H1 (cell line): ENCODE measurements at regions not wholly inside any gene's neighbourhood (a gene's known extent, or its start where the extent isn't known, plus 50 kb on each side); places are given as distances from the start of the nearest gene placed in this dataset.

Experiments used
- CTCF ChIA-PET: fragments of 300-600 bp; sonication (Branson Sonifier 250); formaldehyde crosslinking; loops from one replicate; lab custom pipeline; 2021; ENCODE audit not compliant: partially characterized antibody; lab: Charles Lee
- POLR2A ChIA-PET: fragments of 300-600 bp; sonication (Branson Sonifier 250); formaldehyde crosslinking; loops from one replicate; lab custom pipeline; 2021; ENCODE audit warnings: inconsistent platforms; ENCODE audit not compliant: partially characterized antibody; lab: Charles Lee
- DNase-seq, 2 experiments: peaks; one replicate each; pipeline versions ENCODE4 v3.0.0 to v3.0.0-alpha.2; 2010 to 2022; ENCODE audit warnings: low spot score in 2 of 2, low read depth in 1 of 2, mixed read lengths in 1 of 2
- FAIRE-seq: peaks from 2 replicates; lab custom pipeline; 2011; peaks lifted over from hg19 to GRCh38; lab: Jason Lieb, UNC
- H2AFZ ChIP-seq: 2 replicates; pipeline ENCODE4 v1.8.1; 2012; ENCODE audit warnings: low read length, inconsistent platforms
- H2AK5ac ChIP-seq: 2 replicates; pipeline ENCODE4 v1.6.1; 2013; ENCODE audit warnings: low read depth, low read length
- H2BK120ac ChIP-seq: replicated peaks from 2 replicates; pipeline ENCODE3; 2013; ENCODE audit warnings: low read depth, low read length, inconsistent platforms
- H2BK12ac ChIP-seq: 2 replicates; pipeline ENCODE4 v1.6.1; 2013; ENCODE audit warnings: low read depth, low read length
- H2BK15ac ChIP-seq: 2 replicates; pipeline ENCODE4 v1.6.1; 2013; ENCODE audit warnings: low read length
- H2BK20ac ChIP-seq: 2 replicates; pipeline ENCODE4 v1.6.1; 2013; ENCODE audit warnings: low read length
- H2BK5ac ChIP-seq: 2 replicates; pipeline ENCODE4 v1.6.1; 2013; ENCODE audit warnings: low read depth, low read length
- H3K14ac ChIP-seq: 2 replicates; pipeline ENCODE4 v1.6.1; 2013; ENCODE audit warnings: inconsistent platforms; ENCODE audit not compliant: insufficient read length
- H3K18ac ChIP-seq: 2 replicates; pipeline ENCODE4 v1.6.1; 2013; ENCODE audit warnings: low read length; ENCODE audit errors: extremely low read depth
- H3K23ac ChIP-seq: 2 replicates; pipeline ENCODE4 v1.6.1; 2013; ENCODE audit warnings: inconsistent platforms; ENCODE audit not compliant: insufficient read length
- H3K23me2 ChIP-seq: 2 replicates; pipeline ENCODE4 v1.6.1; 2013; ENCODE audit warnings: low read depth, low read length
- H3K27ac ChIP-seq: 2 replicates; pipeline ENCODE4 v1.6.1; 2011; ENCODE audit warnings: low read depth, low read length, inconsistent platforms
- H3K27me3 ChIP-seq, 4 experiments: replicated peaks in 1 of 4; 1 replicate in 1 of 4; 2 replicates in 3 of 4; pipeline versions ENCODE4 v1.6.1 to v1.8.1; 2011 to 2013; ENCODE audit warnings: low read length in 3 of 4, mild to moderate bottlenecking in 3 of 4, inconsistent platforms in 2 of 4, mixed read lengths in 2 of 4, moderate library complexity in 1 of 4; ENCODE audit not compliant: control insufficient read depth in 3 of 4, insufficient read depth in 3 of 4; ENCODE audit errors: extremely low read depth in 1 of 4
- H3K36me3 ChIP-seq, 4 experiments: 2 replicates each; pipeline versions ENCODE4 v1.6.1 to v1.8.1; 2011 to 2013; ENCODE audit warnings: mild to moderate bottlenecking in 4 of 4, low read length in 3 of 4, moderate library complexity in 2 of 4, control low read depth in 1 of 4, inconsistent platforms in 1 of 4; ENCODE audit not compliant: insufficient read depth in 4 of 4, control insufficient read depth in 2 of 4
- H3K4ac ChIP-seq: replicated peaks from 2 replicates; pipeline ENCODE3; 2013; ENCODE audit warnings: low read length, low read depth, mixed read lengths, inconsistent platforms; ENCODE audit not compliant: insufficient read length
- H3K4me1 ChIP-seq, 4 experiments: replicated peaks in 1 of 4; 1 replicate in 1 of 4; 2 replicates in 3 of 4; pipeline versions ENCODE4 v1.6.1 to v1.8.1; 2011 to 2013; ENCODE audit warnings: low read length in 3 of 4, inconsistent platforms in 2 of 4, mixed read lengths in 1 of 4; ENCODE audit not compliant: insufficient read depth in 4 of 4, control insufficient read depth in 3 of 4
- H3K4me2 ChIP-seq, 2 experiments: 2 replicates each; pipeline versions ENCODE4 v1.6.1 to v1.8.1; 2011 to 2013; ENCODE audit warnings: low read depth in 2 of 2, low read length in 2 of 2, control low read depth in 1 of 2, inconsistent platforms in 1 of 2, mild to moderate bottlenecking in 1 of 2; ENCODE audit not compliant: insufficient read depth in 1 of 2
- H3K4me3 ChIP-seq, 4 experiments: fragments of 200-600, 300-600 bp in 1 of 4; sonication (generic), shearing (Covaris generic), sonication (Bioruptor Twin) in 1 of 4; 2 replicates each; pipeline versions ENCODE4 v1.5.1 to v1.8.1; 2011 to 2016; ENCODE audit warnings: low read length in 4 of 4, low read depth in 3 of 4, control low read depth in 2 of 4, inconsistent platforms in 2 of 4, mild to moderate bottlenecking in 2 of 4, mixed read lengths in 1 of 4, moderate library complexity in 1 of 4; ENCODE audit not compliant: insufficient read depth in 2 of 4; ENCODE audit errors: extremely low read depth in 1 of 4
- H3K56ac ChIP-seq: replicated peaks from 2 replicates; pipeline ENCODE3; 2013; ENCODE audit warnings: low read depth, mild to moderate bottlenecking, mixed read lengths, low read length, inconsistent platforms; ENCODE audit not compliant: insufficient read length
- H3K79me1 ChIP-seq: 2 replicates; pipeline ENCODE4 v1.6.1; 2013; ENCODE audit warnings: low read depth, low read length, control low read depth
- H3K79me2 ChIP-seq, 2 experiments: 2 replicates each; pipeline versions ENCODE4 v1.6.1 to v1.8.1; 2012 to 2013; ENCODE audit warnings: low read length in 2 of 2, mild to moderate bottlenecking in 2 of 2, inconsistent platforms in 1 of 2; ENCODE audit not compliant: insufficient read depth in 2 of 2, control insufficient read depth in 1 of 2
- H3K9ac ChIP-seq, 4 experiments: replicated peaks in 1 of 4; 1 replicate in 1 of 4; 2 replicates in 3 of 4; pipeline versions ENCODE4 v1.6.1 to v1.8.1; 2011 to 2013; ENCODE audit warnings: low read depth in 3 of 4, low read length in 3 of 4, control low read depth in 2 of 4, mild to moderate bottlenecking in 2 of 4, moderate library complexity in 2 of 4, inconsistent platforms in 1 of 4; ENCODE audit errors: extremely low read depth in 1 of 4
- H3K9me3 ChIP-seq, 2 experiments: 2 replicates each; pipeline versions ENCODE4 v1.6.1 to v1.8.1; 2012 to 2013; ENCODE audit warnings: mild to moderate bottlenecking in 2 of 2, moderate library complexity in 2 of 2, control low read depth in 1 of 2, inconsistent platforms in 1 of 2, low read depth in 1 of 2, low read length in 1 of 2, mixed read lengths in 1 of 2; ENCODE audit not compliant: insufficient read depth in 2 of 2
- H4K20me1 ChIP-seq, 2 experiments: replicated peaks in 1 of 2; 2 replicates each; pipeline versions ENCODE3 to v1.8.1; 2011 to 2013; ENCODE audit warnings: inconsistent platforms in 2 of 2, low read length in 2 of 2, mild to moderate bottlenecking in 1 of 2; ENCODE audit not compliant: insufficient read depth in 2 of 2, control insufficient read depth in 1 of 2
- H4K5ac ChIP-seq: 2 replicates; pipeline ENCODE4 v1.6.1; 2013; ENCODE audit warnings: low read length, low read depth, mixed read lengths, inconsistent platforms; ENCODE audit not compliant: insufficient read length
- H4K8ac ChIP-seq: 2 replicates; pipeline ENCODE4 v1.8.0; 2013; ENCODE audit warnings: mild to moderate bottlenecking, moderate library complexity, low read length, inconsistent platforms; ENCODE audit not compliant: insufficient read depth; ENCODE audit errors: extremely low read depth
- H4K91ac ChIP-seq: replicated peaks from 2 replicates; pipeline ENCODE3; 2013; ENCODE audit warnings: low read length, mixed read lengths, inconsistent platforms; ENCODE audit not compliant: insufficient read length
- ASH2L ChIP-seq: fragments of 200-600, 300-600 bp; sonication (generic); IDR thresholded peaks from one replicate; pipeline ENCODE4 v1.7.1; 2017; ENCODE audit warnings: low read length
- BACH1 ChIP-seq: IDR thresholded peaks from 2 replicates; pipeline ENCODE4 v1.6.1; 2012; ENCODE audit warnings: low read length, improper control_type of control experiment
- CHD2 ChIP-seq: IDR thresholded peaks from 2 replicates; pipeline ENCODE4 v1.6.1; 2012; ENCODE audit warnings: low read length, improper control_type of control experiment
- RAD21 ChIP-seq, 2 experiments: IDR thresholded peaks in 1 of 2; conservative IDR thresholded peaks in 1 of 2; 2 replicates each; pipeline ENCODE4 v1.6.1; 2011; ENCODE audit warnings: low read depth in 2 of 2, low read length in 2 of 2, improper control_type of control experiment in 1 of 2, inconsistent platforms in 1 of 2, mild to moderate bottlenecking in 1 of 2, moderate library complexity in 1 of 2
- RXRA ChIP-seq: IDR thresholded peaks from 2 replicates; pipeline ENCODE4 v1.6.1; 2011; ENCODE audit warnings: low read depth, mild to moderate bottlenecking, low read length, moderate library complexity; ENCODE audit not compliant: insufficient read depth
- SAP30 ChIP-seq: fragments of 300-600 bp; sonication (generic); IDR thresholded peaks from 2 replicates; pipeline ENCODE4 v1.7.1; 2012; ENCODE audit warnings: low read length, moderate library complexity, mild to moderate bottlenecking, inconsistent platforms; ENCODE audit not compliant: insufficient read depth, insufficient replicate concordance
- SIRT6 ChIP-seq: IDR thresholded peaks from one replicate; pipeline ENCODE4 v1.7.1; 2012; ENCODE audit warnings: low read length, inconsistent platforms
- SIX5 ChIP-seq: IDR thresholded peaks from 2 replicates; pipeline ENCODE4 v1.6.1; 2011; ENCODE audit warnings: mild to moderate bottlenecking, low read depth, low read length
- SP1 ChIP-seq: IDR thresholded peaks from 2 replicates; pipeline ENCODE4 v1.6.1; 2011; ENCODE audit warnings: low read depth, low read length
- TEAD4 ChIP-seq: IDR thresholded peaks from 2 replicates; pipeline ENCODE4 v1.6.1; 2012; ENCODE audit warnings: low read depth, low read length, inconsistent platforms, mixed read lengths
- WGBS, 2 experiments: shearing (Covaris generic) in 1 of 2; methylation state at CpG; one replicate each; pipeline versions ENCODE4 v1.1.6 to v1.1.7; 2013 to 2015; ENCODE audit warnings: low lambda C conversion rate in 2 of 2, mixed read lengths in 2 of 2, inconsistent platforms in 1 of 2, low coverage in 1 of 2, missing lambda C conversion rate in 1 of 2; ENCODE audit not compliant: insufficient replicate concordance in 2 of 2, insufficient coverage in 1 of 2, insufficient read length in 1 of 2; ENCODE audit errors: extremely low coverage in 1 of 2, missing lambda C conversion rate in 1 of 2; 5-methylcytosine and 5-hydroxymethylcytosine counted together
- TF ChIP-seq, protein P1 (sequence below): IDR thresholded peaks from 2 replicates; pipeline ENCODE4 v1.6.1; 2012; ENCODE audit warnings: inconsistent platforms
- TF ChIP-seq, protein P2 (sequence below): IDR thresholded peaks from 2 replicates; pipeline ENCODE4 v1.6.1; 2011; ENCODE audit warnings: low read length, improper control_type of control experiment
- TF ChIP-seq, protein P3 (sequence below): IDR thresholded peaks from 2 replicates; pipeline ENCODE4 v1.6.1; 2011; ENCODE audit warnings: low read depth, mild to moderate bottlenecking, low read length; ENCODE audit not compliant: insufficient read depth

DNA sequence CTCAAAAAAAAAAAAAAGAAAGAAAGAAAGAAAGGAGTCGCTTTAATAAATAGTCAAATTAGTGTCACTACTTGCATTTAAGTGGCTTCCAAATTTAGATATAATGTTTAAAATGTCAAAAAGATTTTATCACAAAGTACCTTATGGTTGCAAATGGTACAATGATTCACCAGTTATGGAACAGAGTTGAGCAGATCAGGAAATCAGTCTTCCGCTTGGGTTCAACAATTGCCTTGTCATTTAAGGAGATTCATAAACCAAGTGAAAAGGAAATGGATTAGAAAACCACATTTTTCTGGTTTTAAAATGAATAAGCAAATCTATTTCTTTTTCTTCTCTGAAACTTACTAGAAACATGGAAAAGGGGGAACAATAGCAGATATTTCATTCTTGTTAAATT is 94.8 kb upstream of the PTPRT start:
- no peaks in the 10 kb centered on the region for H3K4me1 ChIP-seq
- no peak overlapping the region for H2AK5ac ChIP-seq
- H3K36me3 ChIP-seq: no peaks in the 10 kb centered on the region
- no peaks in the 10 kb centered on the region for H3K23me2 ChIP-seq
- H4K91ac ChIP-seq: no peak overlapping the region
- no peak overlapping the region for H2BK5ac ChIP-seq
- H3K9ac ChIP-seq: no peak overlapping the region
- TF ChIP-seq SAP30 (no peak), BACH1 (no peak), CHD2 (no peak), RAD21 (IDR thresholded peaks at IDR 0.05 in 1 of 2, conservative IDR thresholded peaks at IDR 0.05 in 1 of 2; ENCODE audit: low read depth in 2 of 2, low read length in 2 of 2) (no peak), ASH2L (no peak), TEAD4 (no peak), SP1 (no peak), SIX5 (no peak), RXRA (no peak), SIRT6 (no peak)
- TF ChIP-seq, protein P1, sequence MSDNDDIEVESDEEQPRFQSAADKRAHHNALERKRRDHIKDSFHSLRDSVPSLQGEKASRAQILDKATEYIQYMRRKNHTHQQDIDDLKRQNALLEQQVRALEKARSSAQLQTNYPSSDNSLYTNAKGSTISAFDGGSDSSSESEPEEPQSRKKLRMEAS: no peak
- TF ChIP-seq, protein P2, sequence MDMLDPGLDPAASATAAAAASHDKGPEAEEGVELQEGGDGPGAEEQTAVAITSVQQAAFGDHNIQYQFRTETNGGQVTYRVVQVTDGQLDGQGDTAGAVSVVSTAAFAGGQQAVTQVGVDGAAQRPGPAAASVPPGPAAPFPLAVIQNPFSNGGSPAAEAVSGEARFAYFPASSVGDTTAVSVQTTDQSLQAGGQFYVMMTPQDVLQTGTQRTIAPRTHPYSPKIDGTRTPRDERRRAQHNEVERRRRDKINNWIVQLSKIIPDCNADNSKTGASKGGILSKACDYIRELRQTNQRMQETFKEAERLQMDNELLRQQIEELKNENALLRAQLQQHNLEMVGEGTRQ: no peak
- TF ChIP-seq, protein P3, sequence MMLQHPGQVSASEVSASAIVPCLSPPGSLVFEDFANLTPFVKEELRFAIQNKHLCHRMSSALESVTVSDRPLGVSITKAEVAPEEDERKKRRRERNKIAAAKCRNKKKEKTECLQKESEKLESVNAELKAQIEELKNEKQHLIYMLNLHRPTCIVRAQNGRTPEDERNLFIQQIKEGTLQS: no peak
- no peak overlapping the region for H3K56ac ChIP-seq
- DNase-seq: no peak
- no peaks in the 10 kb centered on the region for H3K79me2 ChIP-seq
- POLR2A ChIA-PET: no interaction called here
- no peaks in the 10 kb centered on the region for H3K79me1 ChIP-seq
- 98% methylated on average over 2 of the region's 2 CpGs; no CpG with 5 or more reads in 1 of the 2 experiments for WGBS, 2 experiments
- no peak overlapping the region for H2BK120ac ChIP-seq
- no peak overlapping the region for H2BK12ac ChIP-seq
- H4K5ac ChIP-seq: no peak overlapping the region
- H4K20me1 ChIP-seq: no peaks in the 10 kb centered on the region
- no peak overlapping the region for H2BK15ac ChIP-seq
- FAIRE-seq: no peak
- CTCF ChIA-PET: interaction anchor here (1.0 kb wide), 1 partner anchor 89 kb away, joined by 3 read pairs; no protein-coding TSS in a partner anchor
- H3K4ac ChIP-seq: no peak overlapping the region
- H3K9me3 ChIP-seq: peaks cover 0 to 6% of the 10 kb centered on the region in 2 experiments; a peak in 2 of 4 replicates
- no peak overlapping the region for H3K4me2 ChIP-seq
- no peaks in the 10 kb centered on the region for H3K27me3 ChIP-seq
- no peak overlapping the region for H3K14ac ChIP-seq
- no peak overlapping the region for H4K8ac ChIP-seq
- no peak overlapping the region for H3K4me3 ChIP-seq
- no peak overlapping the region for H3K18ac ChIP-seq
- H2AFZ ChIP-seq: no peak overlapping the region
- no peak overlapping the region for H3K27ac ChIP-seq
- H2BK20ac ChIP-seq: no peak overlapping the region
- H3K23ac ChIP-seq: no peak overlapping the region
